ENCODE measurements at regions not wholly inside any gene's neighbourhood (a gene's known extent, or its start where the extent isn't known, plus 50 kb on each side); places are given as distances from the start of the nearest gene placed in this dataset.
"Not testable (repeated sequence)": the region's sequence is repeated elsewhere in the genome, so short reads cannot be mapped to it uniquely, and the experiment has no call there.

DNA sequence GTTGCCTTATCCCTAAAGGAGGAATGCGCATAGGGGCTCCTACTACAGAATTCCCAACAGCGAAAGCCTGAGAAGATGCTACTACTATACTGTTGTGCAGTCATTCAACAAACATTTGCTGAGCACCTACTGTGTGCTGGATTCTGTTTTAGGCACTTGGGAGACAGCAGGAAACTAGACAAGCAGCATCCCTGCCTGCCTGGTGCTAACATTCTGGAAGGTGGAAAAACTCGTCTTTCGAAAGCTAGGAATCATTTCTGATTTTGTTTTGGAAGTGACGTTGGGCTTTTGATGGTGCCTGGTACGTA, 131.5 kb upstream of the NCOR2 start:
- no peak for DNase-seq (ENCODE audit: low read depth)
- no peak overlapping the region for H3K4me3 ChIP-seq (ENCODE audit: low read depth, low read length)
- TF ChIP-seq, protein P1, sequence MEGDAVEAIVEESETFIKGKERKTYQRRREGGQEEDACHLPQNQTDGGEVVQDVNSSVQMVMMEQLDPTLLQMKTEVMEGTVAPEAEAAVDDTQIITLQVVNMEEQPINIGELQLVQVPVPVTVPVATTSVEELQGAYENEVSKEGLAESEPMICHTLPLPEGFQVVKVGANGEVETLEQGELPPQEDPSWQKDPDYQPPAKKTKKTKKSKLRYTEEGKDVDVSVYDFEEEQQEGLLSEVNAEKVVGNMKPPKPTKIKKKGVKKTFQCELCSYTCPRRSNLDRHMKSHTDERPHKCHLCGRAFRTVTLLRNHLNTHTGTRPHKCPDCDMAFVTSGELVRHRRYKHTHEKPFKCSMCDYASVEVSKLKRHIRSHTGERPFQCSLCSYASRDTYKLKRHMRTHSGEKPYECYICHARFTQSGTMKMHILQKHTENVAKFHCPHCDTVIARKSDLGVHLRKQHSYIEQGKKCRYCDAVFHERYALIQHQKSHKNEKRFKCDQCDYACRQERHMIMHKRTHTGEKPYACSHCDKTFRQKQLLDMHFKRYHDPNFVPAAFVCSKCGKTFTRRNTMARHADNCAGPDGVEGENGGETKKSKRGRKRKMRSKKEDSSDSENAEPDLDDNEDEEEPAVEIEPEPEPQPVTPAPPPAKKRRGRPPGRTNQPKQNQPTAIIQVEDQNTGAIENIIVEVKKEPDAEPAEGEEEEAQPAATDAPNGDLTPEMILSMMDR (conservative IDR thresholded peaks at IDR 0.05; ENCODE audit: low read depth, low read length), result no peak

DNA sequence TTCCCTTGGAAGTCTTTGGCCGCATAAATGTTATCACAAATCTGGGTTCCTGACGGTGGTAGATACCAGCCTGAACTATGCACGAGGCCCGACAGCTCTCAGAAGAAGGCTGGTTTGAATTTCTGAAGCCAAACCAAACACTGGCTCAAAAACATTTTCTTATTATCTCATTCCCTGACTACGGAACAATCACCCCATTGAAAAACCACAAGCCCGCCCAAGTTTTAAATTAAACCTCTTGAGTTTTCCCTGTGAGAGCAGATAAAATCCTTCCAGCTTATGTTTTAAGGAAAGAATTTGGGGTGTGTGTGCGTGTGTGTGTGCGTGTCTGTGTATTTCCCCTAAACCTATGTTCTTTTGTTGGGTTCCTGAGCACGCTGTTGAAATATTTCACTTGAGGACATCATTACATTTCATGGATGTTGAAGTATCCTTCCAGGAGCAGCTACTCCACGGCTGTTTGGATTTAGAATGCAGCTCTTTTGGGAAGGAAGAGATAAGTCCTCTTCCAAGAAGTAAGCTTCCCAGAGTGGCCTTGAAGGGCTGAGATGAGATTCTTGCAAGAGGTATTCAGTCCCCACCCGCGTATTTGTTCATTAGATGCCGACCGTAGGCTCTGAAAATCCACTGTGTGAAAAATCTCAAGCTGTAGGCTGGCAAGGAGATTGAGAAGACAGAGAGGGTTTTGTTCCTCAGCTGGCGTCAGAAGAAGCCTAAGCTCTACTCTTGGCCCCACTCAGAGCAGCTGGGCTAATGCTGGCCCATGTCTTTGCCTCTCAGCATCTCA, 131.0 kb upstream of the NCOR2 start:
- H3K4me3 ChIP-seq (ENCODE audit: low read depth, low read length), result no peak overlapping the region
- TF ChIP-seq, protein P1 (conservative IDR thresholded peaks at IDR 0.05; ENCODE audit: low read depth, low read length), result no peak
- DNase-seq (ENCODE audit: low read depth), result no peak

DNA sequence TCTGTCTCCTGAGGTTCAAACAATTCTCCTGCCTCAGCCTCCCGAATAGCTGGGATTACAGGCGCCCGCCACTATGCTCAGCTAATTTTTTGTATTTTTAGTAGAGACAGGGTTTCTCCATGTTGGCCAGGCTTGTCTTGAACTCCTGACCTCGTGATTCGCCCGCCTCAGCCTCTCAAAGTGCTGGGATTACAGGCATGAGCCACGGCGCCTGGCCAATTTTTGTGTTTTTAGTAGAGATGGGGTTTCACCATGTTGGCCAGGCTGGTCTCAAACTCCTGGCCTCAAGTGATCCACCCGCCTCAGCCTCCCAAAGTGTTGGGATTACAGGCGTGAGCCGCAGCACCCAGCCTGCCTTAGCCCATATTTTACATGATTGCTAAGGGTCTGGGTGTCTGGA, 130.3 kb upstream of the NCOR2 start:
- H3K4me3 ChIP-seq (ENCODE audit: low read depth, low read length); DNase-seq (ENCODE audit: low read depth): not testable (repeated sequence)

DNA sequence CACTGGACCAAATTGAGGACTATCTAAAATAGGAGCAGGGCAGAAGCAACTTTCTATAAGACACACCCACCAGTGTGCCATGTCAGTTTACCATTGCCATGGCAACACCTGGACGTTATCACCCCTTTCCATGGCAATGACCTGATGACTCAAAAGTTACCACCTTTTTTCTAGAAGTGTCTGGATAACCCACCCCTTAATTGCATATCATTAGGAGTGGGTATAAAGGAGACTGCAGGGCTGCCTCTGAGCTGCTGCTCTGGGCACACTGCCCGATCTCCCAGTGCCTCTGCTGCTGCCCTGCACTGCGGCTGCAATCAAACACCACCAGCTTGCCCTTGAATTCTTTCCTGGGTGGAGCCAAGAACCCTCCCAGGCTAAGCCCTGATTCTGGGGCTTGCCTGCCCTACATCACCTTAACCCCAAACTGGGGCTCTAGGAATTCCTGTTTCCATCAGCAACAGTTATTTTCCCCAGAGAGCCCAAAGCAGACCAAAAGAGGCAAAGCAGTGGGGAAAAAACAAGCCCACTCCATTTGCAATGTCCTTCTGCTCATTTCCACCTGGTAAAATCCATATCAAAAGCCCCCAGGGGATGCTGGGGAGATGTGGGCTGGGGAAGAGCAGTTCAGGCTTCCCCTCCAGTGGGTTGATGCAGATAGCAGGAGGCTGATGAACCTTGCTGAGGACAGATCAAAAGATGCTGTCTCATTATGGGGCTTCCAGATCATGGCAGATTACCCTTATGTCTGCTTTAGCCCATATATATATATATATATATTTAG, 129.5 kb upstream of the NCOR2 start:
- no peak overlapping the region for H3K4me3 ChIP-seq (ENCODE audit: low read depth, low read length)
- DNase-seq (ENCODE audit: low read depth), result no peak
- TF ChIP-seq, protein P1 (conservative IDR thresholded peaks at IDR 0.05; ENCODE audit: low read depth, low read length), result no peak

DNA sequence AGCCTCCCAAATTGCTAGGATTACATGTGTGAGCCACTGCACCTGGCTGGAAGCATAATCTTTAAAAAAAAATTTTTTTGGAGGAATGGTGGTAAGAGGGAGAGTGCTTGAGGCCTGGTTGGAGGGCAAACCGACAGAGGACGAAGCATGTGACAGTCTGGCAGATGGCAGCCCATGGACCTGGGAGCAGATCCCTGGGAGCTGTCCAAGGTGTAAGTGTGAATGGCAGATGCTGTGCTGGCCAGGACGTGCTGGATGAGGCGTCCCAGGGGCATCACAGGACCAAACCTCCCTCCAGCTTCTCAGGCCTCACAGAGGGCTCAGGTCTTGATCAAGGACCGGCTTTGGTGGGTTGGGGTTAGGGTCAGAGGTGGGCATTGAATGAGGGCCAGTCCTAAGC, 128.4 kb upstream of the NCOR2 start:
- DNase-seq (ENCODE audit: low read depth), result no peak
- H3K4me3 ChIP-seq (ENCODE audit: low read depth, low read length), result no peak overlapping the region
- TF ChIP-seq, protein P1 (conservative IDR thresholded peaks at IDR 0.05; ENCODE audit: low read depth, low read length), result no peak

DNA sequence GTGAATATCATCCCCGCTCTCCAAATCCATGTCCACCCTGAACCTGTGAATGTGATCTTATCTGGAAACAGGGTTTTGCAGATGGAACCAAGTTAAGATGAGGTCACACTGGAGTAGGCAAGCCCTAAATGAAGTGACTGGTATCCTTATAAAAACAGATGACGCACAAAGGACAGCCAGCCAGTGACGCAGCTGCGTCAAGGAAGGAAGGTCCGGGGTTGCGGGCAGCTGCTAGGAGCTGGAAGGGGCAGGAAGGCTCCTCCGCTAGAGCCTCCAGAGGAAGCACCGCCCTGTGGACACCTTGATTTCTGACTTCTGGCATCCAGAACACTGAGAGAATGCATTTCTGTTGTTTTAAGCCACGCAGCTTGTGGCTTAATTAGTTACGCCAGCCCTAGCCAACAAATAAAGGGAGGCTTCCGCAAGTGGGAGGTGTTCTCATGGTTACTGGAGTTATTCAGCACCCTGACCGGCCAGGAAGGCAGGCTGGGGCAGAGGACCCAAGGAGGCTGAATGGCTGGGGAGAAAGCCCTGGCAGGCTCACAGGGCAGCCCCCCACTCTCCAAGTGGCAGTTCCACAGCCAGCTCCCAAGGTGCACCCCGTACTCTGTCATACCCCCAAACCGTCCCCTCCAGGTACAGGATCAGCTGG, 127.6 kb upstream of the NCOR2 start:
- TF ChIP-seq, protein P1 (conservative IDR thresholded peaks at IDR 0.05; ENCODE audit: low read depth, low read length), result no peak
- H3K4me3 ChIP-seq (ENCODE audit: low read depth, low read length), result no peak overlapping the region
- DNase-seq (ENCODE audit: low read depth), result peak; percentile 73

DNA sequence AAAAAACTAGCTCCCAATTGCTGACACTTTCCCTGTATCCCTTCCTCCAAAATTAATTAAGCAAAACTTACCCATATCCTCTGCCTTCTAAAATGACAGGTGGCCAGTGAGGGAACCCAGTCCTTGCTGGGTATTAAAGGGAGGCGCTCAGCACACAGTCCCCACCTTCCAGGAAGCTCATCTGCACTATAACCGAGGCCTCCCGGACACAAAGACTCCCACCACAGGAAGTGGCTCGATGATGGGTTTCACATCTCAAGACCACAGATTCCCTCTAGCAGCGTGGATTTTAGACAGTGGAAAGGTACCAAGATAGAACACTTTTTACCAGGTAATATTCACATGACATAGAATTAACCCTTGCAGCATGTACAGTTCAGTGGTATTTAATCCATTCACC, 126.8 kb upstream of the NCOR2 start:
- DNase-seq (ENCODE audit: low read depth), result no peak
- TF ChIP-seq, protein P1 (conservative IDR thresholded peaks at IDR 0.05; ENCODE audit: low read depth, low read length), result no peak
- no peak overlapping the region for H3K4me3 ChIP-seq (ENCODE audit: low read depth, low read length)
